ENCODE measurements at regions not wholly inside any gene's neighbourhood (a gene's known extent, or its start where the extent isn't known, plus 50 kb on each side); places are given as distances from the start of the nearest gene placed in this dataset.

DNA sequence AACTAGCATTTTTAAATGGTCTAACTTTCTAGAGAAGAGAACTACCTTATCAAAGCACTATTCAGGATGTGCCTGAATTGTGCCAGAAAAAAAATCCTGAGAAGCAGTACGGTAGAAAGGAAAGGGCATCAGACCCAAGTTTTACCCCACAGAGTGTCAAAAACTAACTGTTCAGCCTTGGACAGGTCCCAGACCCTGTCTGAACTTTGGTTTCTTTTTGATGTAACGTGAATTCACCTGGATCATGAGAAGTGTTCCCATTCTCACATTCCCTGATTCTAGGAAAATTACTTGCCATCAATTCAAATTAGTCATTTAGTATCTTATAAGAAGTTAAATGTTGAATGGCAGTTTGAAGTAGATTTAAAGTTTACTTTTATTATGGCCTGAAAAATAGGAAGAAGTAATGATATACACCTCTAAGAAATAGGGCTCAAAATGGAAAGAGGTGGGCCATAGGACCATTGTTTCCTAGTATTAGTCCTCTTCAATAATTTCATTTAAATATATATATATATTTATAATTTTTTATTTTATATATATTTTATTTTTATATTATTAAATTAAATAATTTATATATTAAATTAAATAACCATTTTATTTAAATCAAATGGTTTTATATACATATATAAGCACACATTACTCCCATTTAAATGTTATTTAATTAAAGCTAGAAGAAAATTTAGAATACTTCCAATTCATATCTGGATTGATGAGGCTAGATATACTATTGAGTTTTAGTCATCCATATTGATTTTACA, 181.9 kb upstream of the PPARGC1A start:
- DNase-seq (ENCODE audit: extremely low read depth in 1 of 2, low read depth in 1 of 2): no peak

DNA sequence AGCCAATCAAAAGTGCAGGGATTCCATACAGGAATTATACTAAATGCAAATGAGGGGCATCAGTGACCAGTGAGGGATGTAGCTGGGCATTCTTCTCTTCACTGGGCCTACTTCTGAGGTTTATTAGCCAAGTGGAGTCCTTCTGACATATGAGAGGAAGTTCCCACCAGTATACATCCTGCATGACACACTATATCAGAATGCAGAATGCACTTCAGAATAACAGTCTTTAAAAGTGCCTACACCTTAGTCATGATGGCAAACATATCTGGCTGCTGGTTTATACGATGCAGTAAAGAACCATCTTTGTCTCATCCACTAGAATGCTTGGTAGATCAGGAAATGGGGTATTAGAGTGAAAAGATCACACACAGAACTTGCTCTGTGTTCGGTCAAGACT, 180.3 kb upstream of the PPARGC1A start:
- no peak for DNase-seq (ENCODE audit: extremely low read depth in 1 of 2, low read depth in 1 of 2)

DNA sequence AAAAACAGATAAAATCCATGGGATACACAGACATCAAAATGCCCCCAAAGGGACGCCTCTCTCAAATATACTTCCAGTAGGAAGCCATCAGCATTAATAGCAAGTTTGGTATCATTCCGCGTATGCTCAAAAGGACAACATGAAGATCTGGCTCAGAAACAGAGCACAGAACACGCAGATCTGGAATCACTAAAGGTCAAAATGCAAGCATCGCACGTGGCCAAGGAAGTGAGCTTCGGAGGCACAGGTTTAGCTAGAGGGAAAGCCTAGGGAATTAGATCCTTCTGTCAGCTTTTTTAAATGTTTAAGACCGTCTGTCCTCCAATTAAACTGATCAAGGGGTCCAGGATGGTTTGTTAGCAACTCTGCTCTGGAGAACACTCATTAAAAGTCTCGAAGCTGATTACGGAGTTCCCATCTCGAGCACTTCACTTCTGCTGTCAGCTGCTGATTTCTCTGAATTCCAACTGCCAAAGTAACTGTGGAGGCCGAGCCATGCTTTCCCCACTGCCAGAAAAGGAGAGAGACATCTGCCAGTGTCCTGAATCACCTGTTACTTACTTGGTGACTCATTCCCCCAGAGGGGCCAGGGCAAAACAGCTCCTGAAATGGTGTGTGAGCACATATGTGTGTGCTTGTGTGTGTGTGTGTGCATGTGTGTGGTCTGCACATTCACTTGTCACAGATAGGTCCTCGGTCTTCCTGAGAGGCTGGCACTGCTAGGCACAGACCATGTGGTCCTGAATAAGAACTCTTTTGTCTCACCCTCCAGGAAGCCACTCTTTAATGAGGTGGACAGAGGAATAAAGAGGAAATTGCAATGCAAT, 177.7 kb upstream of the PPARGC1A start:
- no peak for DNase-seq (ENCODE audit: extremely low read depth in 1 of 2, low read depth in 1 of 2)

DNA sequence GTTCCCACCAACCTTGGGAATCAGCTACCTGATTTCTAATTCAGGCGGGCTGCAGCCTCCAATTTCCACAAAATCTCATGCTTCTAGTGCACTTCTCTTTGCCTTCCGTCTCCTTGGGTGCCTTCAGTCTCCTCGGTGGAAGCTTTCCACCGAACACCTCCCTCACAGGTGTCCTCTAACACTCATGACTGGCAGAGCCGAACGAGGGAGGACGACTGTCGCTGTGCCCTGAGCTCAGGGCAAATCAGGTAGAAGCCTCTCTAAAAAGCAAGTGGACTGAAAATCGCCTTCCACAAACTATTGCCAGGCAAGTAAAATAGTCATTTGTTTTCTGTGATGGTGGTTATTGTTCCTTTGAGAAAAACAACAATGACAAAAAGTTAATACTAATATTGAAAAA, 176.1 kb upstream of the PPARGC1A start:
- no peak for DNase-seq (ENCODE audit: extremely low read depth in 1 of 2, low read depth in 1 of 2)

DNA sequence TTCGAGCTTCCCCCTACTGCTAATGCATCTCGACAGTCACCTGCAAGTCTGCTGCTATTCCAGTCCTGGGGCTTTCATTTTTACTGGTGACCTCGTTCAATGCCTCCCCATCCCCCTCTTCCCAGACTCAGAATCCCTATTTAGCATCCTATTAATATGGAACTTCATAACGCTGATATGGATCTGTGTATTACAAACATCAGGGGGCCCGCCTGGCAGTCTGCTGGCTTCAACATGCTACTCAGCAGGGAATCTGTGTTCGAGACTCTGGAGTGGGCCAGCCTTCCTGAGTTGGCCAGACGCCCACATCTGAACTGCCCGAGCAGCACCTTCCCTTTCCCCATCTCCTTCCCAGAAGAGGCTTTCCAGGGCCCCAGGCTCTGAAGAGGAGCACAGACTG, 173.9 kb upstream of the PPARGC1A start:
- DNase-seq (ENCODE audit: extremely low read depth in 1 of 2, low read depth in 1 of 2): no peak

DNA sequence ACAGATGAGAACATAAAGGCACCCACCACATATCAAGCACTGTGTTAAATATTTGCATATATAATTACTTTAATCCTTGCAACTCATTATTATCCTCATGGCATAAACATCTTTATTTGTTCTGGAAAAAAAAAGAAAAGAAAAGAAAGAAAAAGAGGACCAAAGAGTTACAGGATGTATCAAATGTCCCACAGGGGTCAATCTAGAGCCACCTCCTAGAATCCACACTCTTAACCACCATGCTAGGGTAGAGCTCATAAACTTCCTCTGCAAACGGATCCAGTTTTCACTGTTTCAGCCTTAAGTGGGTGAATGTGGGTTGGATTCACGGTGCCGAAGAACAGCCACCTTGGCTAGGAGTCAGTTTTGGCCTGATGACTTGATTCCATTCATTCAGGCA, 171.1 kb upstream of the PPARGC1A start:
- no peak for DNase-seq (ENCODE audit: extremely low read depth in 1 of 2, low read depth in 1 of 2)

DNA sequence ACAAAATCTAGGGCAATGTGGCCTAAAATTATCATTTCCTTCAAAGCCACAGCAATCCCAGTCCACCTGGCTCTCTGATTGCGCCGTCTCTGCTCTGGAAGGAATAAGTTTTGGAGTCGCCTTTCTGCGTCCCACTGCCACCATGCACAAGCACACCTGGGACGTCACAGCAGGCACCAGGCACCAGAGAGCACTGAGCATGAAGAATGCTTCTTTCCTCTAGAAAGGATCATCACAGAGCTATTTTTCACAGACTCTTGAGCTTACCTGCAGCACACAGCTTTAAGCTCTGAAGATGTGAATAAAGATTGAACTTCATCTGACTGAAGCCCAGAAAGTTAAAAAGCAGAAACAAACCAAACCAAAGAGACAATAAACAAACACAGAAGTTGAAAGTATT, 170.0 kb upstream of the PPARGC1A start:
- DNase-seq (ENCODE audit: extremely low read depth in 1 of 2, low read depth in 1 of 2): no peak

DNA sequence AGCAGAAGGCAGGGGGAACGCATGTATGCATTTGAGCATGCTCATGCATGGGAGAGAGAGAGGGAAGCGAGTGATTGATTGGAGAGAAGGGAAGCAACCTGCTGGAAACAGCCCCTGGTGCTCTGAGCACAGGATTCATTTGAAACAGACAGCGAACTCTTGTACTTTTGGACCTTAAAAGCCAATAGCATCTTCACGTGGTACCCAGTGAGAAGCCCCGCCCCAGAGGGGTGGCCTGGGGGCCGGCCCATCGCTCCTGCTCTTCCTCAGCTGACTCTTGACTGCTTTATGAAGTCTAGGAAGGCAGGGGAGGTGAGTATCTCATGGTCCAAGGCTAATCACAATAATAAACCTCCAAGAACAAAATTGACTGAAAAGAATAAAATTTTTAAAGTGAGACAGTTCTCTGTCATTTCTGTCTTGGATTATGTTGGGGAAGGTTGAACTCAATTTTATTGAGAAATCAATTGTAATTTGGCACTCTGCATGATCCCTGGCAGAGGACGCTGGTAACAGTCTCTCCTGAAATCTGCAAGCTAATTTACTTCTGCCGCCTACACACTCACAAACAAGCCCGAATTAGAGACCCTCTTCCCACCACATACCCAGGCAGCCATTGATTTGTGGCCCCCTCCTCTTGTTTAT, 168.2 kb upstream of the PPARGC1A start:
- DNase-seq (ENCODE audit: extremely low read depth in 1 of 2, low read depth in 1 of 2): no peak

DNA sequence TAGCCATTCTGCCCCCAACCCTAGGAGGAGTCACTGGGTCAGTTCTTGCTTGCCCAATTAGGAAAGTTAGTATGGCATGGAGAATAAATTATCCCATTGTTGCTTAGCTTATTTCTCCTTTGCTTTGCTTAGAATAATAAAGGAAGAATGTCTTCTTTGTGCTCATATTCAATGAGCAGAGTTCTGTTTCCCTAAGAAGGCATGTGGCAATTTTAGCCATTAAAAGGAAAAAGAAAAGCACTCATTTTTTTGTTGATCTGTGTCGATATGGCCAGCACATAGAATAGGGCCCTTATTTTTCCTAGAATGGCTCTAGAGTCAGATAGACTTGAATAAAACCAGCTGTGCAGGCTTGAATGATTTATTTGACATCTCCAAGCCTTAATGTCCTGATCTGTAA, 166.4 kb upstream of the PPARGC1A start:
- no peak for DNase-seq (ENCODE audit: extremely low read depth in 1 of 2, low read depth in 1 of 2)

DNA sequence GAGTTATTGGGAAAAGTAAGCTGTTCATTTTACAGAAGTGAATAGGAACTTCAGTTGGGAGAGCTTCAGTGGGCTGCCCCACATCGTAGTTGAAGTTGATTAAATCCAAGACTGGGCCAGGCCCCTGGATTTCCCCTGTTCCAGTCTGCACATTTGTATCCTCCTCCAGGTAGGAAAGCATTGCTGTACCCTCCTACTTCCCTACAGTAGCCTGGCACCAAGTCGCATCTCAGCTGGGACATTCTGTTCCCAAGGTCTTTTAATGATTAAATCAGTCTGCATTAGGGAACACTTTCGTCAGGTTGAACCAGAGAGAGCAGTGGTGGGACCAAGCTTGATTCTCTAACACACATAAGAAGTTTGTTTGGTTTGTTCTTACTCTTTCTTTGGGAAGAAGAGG, 165.8 kb upstream of the PPARGC1A start:
- no peak for DNase-seq (ENCODE audit: extremely low read depth in 1 of 2, low read depth in 1 of 2)

DNA sequence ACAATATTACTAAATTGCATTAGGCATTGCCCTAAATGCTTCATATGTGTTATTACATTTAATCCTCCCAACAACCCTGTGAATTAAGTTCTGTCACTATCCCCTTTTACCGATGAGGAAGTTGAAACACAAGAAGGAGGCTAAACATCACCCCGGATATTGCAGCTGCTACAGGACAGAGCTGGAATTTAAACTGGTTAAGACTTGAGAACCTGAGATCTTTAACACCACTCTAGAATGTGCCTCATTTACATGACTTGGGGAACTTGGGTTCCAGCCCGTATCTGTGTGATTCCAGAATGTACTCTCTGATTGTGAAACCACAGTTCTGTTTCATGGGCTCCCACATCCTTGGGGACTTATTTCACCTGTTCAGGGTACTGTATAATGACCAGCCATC, 165.1 kb upstream of the PPARGC1A start:
- no peak for DNase-seq (ENCODE audit: extremely low read depth in 1 of 2, low read depth in 1 of 2)

DNA sequence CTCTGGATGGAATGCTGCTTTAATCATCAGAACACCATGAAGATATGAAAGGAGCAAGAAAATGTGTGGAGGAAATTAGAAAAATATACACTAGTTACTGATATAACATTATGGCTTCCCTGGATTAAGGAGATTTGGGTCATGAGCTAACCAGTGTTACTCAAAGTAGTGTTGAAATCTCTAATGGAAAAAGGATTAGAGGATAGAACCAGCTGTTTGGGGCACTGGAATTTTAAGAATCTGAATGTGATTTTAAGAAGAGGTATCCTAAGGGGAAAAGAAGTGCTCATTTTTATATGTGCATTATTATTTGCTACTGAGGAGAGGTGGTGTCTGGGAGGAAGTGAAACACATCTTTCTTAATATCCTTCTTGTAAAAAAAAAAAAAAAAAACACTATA, 164.1 kb upstream of the PPARGC1A start:
- no peak for DNase-seq (ENCODE audit: extremely low read depth in 1 of 2, low read depth in 1 of 2)

DNA sequence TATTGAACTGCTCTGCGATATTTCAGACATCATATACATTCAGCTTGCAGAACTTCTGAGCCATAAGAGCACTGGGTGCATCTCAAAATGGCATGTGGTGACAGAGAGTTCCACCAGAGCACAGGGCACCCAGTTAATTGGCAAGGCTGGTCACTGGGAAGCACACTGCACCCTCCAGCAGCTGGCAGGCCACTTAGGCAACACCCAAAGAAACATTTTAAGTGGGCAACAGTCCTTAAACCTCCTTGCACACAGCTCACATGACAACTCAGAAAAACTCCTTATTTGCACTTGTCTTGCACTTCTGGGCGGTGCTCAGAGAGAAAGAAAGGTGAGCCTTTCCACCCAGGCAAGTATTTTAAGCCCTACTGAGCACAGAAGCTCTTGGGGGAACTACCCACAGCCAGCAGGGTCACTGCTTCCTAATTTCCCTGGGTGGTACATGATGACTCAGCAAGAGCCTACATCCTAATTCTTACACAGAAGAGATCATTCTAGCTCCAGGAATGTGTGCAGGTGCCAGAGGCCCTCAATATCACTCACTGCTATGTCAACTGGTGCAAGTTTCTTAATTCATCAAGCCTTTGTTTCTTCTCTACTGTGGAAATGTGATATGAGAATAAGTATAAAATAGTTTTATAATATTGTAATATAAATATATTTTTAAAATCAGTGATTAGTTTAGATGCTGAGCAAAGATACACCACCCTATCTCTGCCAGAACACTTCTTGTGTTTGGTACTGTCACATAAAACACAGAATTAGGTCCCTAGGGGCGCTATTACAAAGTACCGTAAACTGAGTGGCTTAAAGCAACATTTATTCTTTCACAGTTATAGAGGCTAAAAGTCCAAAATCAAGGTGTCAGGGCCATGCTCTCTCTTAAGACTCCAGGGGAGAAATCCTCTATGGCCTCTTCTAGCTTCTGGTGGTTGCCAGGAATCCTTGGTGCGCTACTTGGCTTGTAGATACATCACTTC, 155.1 kb upstream of the PPARGC1A start:
- no peak for DNase-seq (ENCODE audit: extremely low read depth in 1 of 2, low read depth in 1 of 2)

DNA sequence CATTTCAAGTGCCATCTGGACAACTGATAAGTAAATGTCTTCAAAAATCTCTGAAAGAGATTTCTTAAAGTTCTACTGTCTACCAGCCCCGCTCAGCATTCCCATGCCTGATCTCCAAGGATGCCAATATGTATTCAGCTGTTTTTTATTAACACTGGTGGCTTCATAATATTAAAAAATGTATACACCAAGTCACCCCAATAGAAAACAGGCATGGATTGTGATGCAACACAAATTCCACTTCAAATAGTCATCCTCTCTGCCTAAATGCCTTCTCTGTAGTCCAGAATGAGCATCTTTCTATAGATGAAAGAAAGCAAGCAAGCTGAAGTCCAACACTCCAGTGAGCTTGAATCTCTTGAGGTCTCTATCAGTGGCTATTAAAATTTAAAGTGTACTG, 152.2 kb upstream of the PPARGC1A start:
- no peak for DNase-seq (ENCODE audit: extremely low read depth in 1 of 2, low read depth in 1 of 2)

DNA sequence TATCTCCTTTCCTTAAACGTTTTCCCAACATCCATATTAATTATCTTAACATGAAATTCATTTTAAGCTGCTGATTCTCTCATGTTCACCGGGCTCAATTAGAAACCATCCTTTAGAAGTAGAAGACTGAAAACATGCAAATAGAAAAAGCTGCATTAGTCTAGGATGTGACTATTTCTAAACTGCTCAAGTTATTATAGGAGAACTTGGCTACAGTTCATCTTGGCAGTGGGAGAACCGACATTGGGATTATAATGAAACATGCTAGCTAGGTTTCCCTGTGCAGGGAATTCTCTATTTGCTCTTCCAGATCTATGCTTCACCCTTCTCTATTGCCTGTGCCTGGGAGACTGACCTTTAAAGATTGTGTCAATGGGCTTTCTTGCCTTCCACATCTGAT, 151.0 kb upstream of the PPARGC1A start:
- DNase-seq (ENCODE audit: extremely low read depth in 1 of 2, low read depth in 1 of 2): no peak

DNA sequence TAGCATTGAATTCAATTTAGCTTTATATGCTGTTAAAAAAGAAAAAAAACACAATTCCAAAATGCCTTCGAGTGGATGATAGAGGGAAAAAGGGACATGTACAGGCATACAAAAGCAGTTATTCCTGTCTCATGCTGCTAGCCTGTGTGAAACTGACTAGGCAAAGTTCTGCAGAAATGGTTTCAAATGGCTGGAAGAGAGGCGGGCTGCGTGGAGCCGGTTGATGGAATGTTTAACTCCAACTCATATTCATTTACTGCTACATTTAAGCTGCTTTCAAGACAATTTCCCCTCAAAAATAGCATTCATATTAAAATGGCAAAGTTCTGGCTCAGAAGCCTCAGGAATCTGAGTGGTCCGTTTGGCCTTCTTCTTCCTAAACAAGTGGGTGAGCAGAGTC, 143.8 kb upstream of the PPARGC1A start:
- DNase-seq (ENCODE audit: extremely low read depth in 1 of 2, low read depth in 1 of 2): no peak

DNA sequence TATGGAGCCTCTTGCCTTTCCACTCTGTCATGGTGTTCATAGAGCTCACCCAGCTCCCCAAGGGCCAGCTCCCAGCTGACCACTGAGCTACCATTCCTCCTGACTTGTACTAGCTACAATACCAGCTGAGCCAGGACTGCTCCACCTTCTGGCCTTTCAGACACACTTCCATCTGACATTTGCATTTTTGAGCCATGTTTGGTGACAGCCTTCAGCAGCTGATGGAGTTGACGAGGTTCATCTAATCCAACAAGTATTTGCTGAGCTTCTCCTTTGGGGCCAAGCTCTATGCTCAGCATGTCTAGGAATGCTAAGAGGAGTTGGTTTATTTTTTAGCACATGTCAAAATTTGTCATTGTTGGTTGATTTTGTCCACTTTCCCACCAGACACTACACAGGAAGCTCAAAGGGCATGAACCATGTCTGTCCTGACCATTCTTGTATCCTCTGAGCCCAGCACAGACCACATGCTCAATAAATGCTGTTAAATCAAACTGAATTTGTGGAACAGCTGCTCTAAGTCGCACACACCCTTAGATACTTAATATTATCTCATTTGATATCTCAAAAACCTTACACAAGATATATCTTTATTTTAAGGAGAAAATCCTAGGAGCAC, 142.6 kb upstream of the PPARGC1A start:
- DNase-seq (ENCODE audit: extremely low read depth in 1 of 2, low read depth in 1 of 2): no peak

DNA sequence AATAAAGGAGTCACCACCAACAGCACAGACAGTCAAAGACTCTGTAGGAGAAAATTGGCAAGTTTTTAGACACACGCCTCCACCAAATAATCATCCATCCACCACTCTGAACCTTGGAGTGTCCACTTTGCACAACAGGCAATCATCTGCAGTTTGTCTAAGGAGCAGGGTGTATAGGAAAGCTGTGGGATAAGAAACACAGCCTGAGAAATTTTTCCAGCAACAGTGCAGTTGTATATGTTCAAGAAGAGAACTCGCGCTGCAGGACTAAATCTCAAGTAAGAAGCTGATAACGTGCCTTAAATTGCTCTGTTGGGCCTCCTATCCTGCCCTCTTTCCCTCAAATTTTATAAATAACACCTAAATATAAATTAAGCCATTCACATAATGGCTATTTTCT, 136.7 kb upstream of the PPARGC1A start:
- DNase-seq (ENCODE audit: extremely low read depth in 1 of 2, low read depth in 1 of 2): no peak

DNA sequence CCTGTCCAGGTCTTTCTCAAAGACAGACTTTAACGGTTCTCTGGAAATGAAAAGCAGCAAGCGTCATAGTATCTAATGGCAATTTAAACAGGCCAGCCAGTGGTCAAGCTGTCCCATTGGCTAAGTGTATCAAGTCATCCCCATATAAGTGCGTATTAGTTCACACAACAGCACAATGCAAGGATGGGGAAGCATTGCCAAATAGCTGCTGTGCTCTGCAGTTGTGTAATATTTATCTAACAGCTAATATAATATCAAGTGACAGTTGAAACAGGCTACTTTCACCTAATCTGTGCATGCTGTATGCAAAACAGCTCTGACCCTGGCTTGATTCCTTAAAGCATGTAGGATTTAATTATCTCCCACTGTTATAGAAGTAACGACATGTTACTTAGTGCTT, 134.8 kb upstream of the PPARGC1A start:
- no peak for DNase-seq (ENCODE audit: extremely low read depth in 1 of 2, low read depth in 1 of 2)

DNA sequence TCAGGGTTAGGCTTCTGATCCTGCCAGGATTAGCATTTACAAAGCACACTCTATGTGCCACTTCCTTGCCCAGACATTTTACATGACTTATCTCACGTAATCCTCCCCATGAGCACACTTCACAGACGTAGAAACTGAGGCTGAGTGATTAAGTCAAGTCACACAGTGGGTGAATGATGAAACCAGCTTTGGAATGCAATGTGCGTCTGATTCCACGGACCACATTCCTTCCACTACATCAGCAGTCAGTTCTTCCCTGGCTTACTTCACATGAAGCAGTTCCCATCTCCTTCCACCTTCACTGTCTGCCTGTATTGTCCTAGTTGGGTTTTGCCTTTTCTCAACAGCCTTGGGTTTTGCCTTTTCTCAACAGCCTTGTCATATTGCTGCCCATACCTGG, 134.3 kb upstream of the PPARGC1A start:
- no peak for DNase-seq (ENCODE audit: extremely low read depth in 1 of 2, low read depth in 1 of 2)
